Osteocyte (in vitro differentiated cells): ENCODE measurements at regions not wholly inside any gene's neighbourhood (a gene's known extent, or its start where the extent isn't known, plus 50 kb on each side); places are given as distances from the start of the nearest gene placed in this dataset.

Experiments used
- DNase-seq: peaks from one replicate; pipeline ENCODE4 v3.0.0; 2021; ENCODE audit warnings: mixed read lengths; ENCODE audit not compliant: unreplicated experiment; ENCODE audit errors: extremely low spot score
- H3K27ac Mint-ChIP-seq: one replicate; pipeline ENCODE4 v1.8.0; 2021; ENCODE audit warnings: mild to moderate bottlenecking, mixed read lengths; ENCODE audit not compliant: unreplicated experiment
- H3K27me3 Mint-ChIP-seq: one replicate; pipeline ENCODE4 v1.8.0; 2021; ENCODE audit warnings: mixed read lengths; ENCODE audit not compliant: unreplicated experiment
- H3K36me3 Mint-ChIP-seq: one replicate; pipeline ENCODE4 v1.8.0; 2021; ENCODE audit warnings: mixed read lengths; ENCODE audit not compliant: unreplicated experiment
- H3K4me1 Mint-ChIP-seq: one replicate; pipeline ENCODE4 v1.8.0; 2021; ENCODE audit warnings: mixed read lengths; ENCODE audit not compliant: unreplicated experiment
- H3K4me3 Mint-ChIP-seq: one replicate; pipeline ENCODE4 v1.8.0; 2021; ENCODE audit warnings: mild to moderate bottlenecking, moderate library complexity, mixed read lengths; ENCODE audit not compliant: unreplicated experiment
- H3K9me3 Mint-ChIP-seq: one replicate; pipeline ENCODE4 v1.8.0; 2021; ENCODE audit warnings: mixed read lengths; ENCODE audit not compliant: unreplicated experiment
- TF ChIP-seq, protein P1 (sequence below): fragments of 200-600 bp; sonication (generic); IDR thresholded peaks from 2 replicates; pipeline ENCODE4 v1.5.0; 2021; ENCODE audit warnings: antibody characterized with exemption, mild to moderate bottlenecking, moderate library complexity

- TF ChIP-seq, protein P1, sequence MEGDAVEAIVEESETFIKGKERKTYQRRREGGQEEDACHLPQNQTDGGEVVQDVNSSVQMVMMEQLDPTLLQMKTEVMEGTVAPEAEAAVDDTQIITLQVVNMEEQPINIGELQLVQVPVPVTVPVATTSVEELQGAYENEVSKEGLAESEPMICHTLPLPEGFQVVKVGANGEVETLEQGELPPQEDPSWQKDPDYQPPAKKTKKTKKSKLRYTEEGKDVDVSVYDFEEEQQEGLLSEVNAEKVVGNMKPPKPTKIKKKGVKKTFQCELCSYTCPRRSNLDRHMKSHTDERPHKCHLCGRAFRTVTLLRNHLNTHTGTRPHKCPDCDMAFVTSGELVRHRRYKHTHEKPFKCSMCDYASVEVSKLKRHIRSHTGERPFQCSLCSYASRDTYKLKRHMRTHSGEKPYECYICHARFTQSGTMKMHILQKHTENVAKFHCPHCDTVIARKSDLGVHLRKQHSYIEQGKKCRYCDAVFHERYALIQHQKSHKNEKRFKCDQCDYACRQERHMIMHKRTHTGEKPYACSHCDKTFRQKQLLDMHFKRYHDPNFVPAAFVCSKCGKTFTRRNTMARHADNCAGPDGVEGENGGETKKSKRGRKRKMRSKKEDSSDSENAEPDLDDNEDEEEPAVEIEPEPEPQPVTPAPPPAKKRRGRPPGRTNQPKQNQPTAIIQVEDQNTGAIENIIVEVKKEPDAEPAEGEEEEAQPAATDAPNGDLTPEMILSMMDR, result no peak
- Mint-ChIP-seq H3K36me3 (no peaks in the 10 kb centered on the region), H3K27ac (no peak overlapping the region), H3K9me3 (no peaks in the 10 kb centered on the region), H3K4me3 (no peak overlapping the region), H3K27me3 (peaks cover 2% of the 10 kb centered on the region), H3K4me1 (no peaks in the 10 kb centered on the region)
- no peak for DNase-seq
Measured at GRCh38 chr2:155389224-155389623, 690.7 kb downstream of the KCNJ3 start.

DNA sequence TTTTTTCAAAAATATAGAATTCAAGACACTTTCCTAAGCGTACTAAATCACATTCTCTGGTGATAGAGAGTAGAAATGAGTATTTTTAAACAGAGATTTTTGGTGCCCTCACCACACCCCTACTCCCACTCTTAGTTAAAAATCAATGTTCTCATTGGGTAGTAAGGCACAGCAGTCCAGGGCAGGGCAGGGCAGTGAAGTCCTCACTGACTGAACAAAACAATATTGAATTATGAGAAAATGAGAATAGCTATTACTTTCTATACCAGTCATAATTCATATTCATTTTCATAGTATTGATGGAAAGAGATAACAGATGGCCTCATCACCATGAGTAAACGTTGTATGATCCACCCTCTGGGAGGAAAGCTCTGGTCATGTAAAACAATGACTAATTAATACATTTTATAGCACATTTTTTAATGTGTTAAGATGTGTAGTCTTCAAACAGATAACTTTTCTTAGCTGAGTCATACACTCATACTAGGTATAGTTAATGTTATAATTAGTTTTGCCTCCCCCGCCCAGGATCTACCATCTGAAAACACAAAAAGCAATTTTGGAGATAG, 686.1 kb downstream of the KCNJ3 start:
- H3K27ac Mint-ChIP-seq, result no peak overlapping the region
- DNase-seq, result no peak
- peaks cover 3% of the 10 kb centered on the region for H3K27me3 Mint-ChIP-seq
- no peak overlapping the region for H3K4me3 Mint-ChIP-seq
- TF ChIP-seq, protein P1, result no peak
- H3K36me3 Mint-ChIP-seq, result no peaks in the 10 kb centered on the region
- H3K4me1 Mint-ChIP-seq, result no peaks in the 10 kb centered on the region
- no peaks in the 10 kb centered on the region for H3K9me3 Mint-ChIP-seq

GRCh38 chr2:155382776-155383175, 684.3 kb downstream of the KCNJ3 start:
- Mint-ChIP-seq H3K36me3 (no peaks in the 10 kb centered on the region), H3K4me1 (no peaks in the 10 kb centered on the region), H3K27ac (no peak overlapping the region), H3K27me3 (peaks cover 11% of the 10 kb centered on the region), H3K9me3 (no peaks in the 10 kb centered on the region), H3K4me3 (no peak overlapping the region)
- TF ChIP-seq, protein P1, result no peak
- DNase-seq, result no peak

- H3K27ac Mint-ChIP-seq, result no peak overlapping the region
- TF ChIP-seq, protein P1, result no peak
- no peaks in the 10 kb centered on the region for H3K36me3 Mint-ChIP-seq
- peaks cover 16% of the 10 kb centered on the region for H3K27me3 Mint-ChIP-seq
- no peaks in the 10 kb centered on the region for H3K4me1 Mint-ChIP-seq
- no peak for DNase-seq
- H3K4me3 Mint-ChIP-seq, result no peak overlapping the region
- H3K9me3 Mint-ChIP-seq, result no peaks in the 10 kb centered on the region
Measured at GRCh38 chr2:155381436-155381835, 682.9 kb downstream of the KCNJ3 start.

DNA sequence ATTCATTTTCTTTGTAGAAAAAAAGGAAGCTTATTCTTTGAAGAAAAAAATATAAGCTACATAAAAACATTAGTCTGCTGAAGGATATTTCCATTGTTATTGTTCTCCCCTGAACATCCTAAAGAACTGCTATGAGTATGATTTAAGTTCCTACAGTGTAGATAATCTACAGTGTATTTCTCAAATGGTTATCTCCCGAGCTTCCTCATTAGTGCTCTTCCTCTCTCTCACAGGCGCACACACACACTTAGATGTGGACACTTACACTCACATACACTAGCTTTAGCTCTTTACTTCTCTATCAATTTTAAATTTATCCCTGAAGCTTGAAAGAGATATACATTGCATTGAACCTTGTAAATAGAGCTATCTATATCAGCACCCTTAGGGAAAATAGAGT, 681.0 kb downstream of the KCNJ3 start:
- no peak for DNase-seq
- Mint-ChIP-seq H3K9me3 (no peaks in the 10 kb centered on the region), H3K36me3 (no peaks in the 10 kb centered on the region), H3K27me3 (peaks cover 18% of the 10 kb centered on the region), H3K27ac (no peak overlapping the region), H3K4me3 (no peak overlapping the region), H3K4me1 (no peaks in the 10 kb centered on the region)
- TF ChIP-seq, protein P1, result no peak
